H9 (cell line): ENCODE measurements at regions not wholly inside any gene's neighbourhood (a gene's known extent, or its start where the extent isn't known, plus 50 kb on each side); places are given as distances from the start of the nearest gene placed in this dataset.

Experiments
- DNase-seq: peaks from one replicate; pipeline ENCODE4 v3.0.0-alpha.2; 2017
- H2AFZ ChIP-seq: one replicate; pipeline ENCODE4 v1.6.1; 2013; ENCODE audit warnings: mild to moderate bottlenecking, low read length, control low read depth, moderate library complexity
- H2AK5ac ChIP-seq: 2 replicates; pipeline ENCODE4 v1.6.1; 2013; ENCODE audit warnings: low read length, control low read depth, mixed read lengths; ENCODE audit not compliant: insufficient read length
- H2BK120ac ChIP-seq: one replicate; pipeline ENCODE4 v1.6.1; 2013; ENCODE audit warnings: low read depth, mild to moderate bottlenecking, low read length, control low read depth, inconsistent platforms; ENCODE audit not compliant: poor library complexity, severe bottlenecking
- H2BK12ac ChIP-seq: 2 replicates; pipeline ENCODE4 v1.6.1; 2013; ENCODE audit warnings: low read length, control low read depth, mixed read lengths, low read depth; ENCODE audit not compliant: insufficient read length
- H2BK15ac ChIP-seq: 2 replicates; pipeline ENCODE4 v1.6.1; 2013; ENCODE audit warnings: low read depth, low read length, control low read depth
- H2BK20ac ChIP-seq: one replicate; pipeline ENCODE4 v1.6.1; 2013; ENCODE audit warnings: low read depth, mild to moderate bottlenecking, low read length, control low read depth, inconsistent platforms; ENCODE audit not compliant: poor library complexity, severe bottlenecking
- H2BK5ac ChIP-seq: 2 replicates; pipeline ENCODE4 v1.6.1; 2013; ENCODE audit warnings: low read length, control low read depth, mixed read lengths; ENCODE audit not compliant: insufficient read length
- H3K14ac ChIP-seq: 2 replicates; pipeline ENCODE4 v1.6.1; 2013; ENCODE audit warnings: low read length, control low read depth; ENCODE audit not compliant: insufficient read depth
- H3K18ac ChIP-seq: 2 replicates; pipeline ENCODE4 v1.6.1; 2013; ENCODE audit warnings: low read depth, mild to moderate bottlenecking, mixed read lengths, low read length, control low read depth; ENCODE audit not compliant: insufficient read length
- H3K23ac ChIP-seq: 2 replicates; pipeline ENCODE4 v1.6.1; 2013; ENCODE audit warnings: low read length, control low read depth, mixed read lengths, low read depth; ENCODE audit not compliant: insufficient read length
- H3K23me2 ChIP-seq: 2 replicates; pipeline ENCODE4 v1.6.1; 2013; ENCODE audit warnings: low read depth, mild to moderate bottlenecking, mixed read lengths, low read length, control low read depth; ENCODE audit not compliant: insufficient read length, poor library complexity, severe bottlenecking
- H3K27ac ChIP-seq: 2 replicates; pipeline ENCODE4 v1.5.1; 2013; ENCODE audit warnings: low read length, control low read depth, mixed read lengths, low read depth; ENCODE audit not compliant: insufficient read length
- H3K27me3 ChIP-seq: 2 replicates; pipeline ENCODE4 v1.6.1; 2013; ENCODE audit warnings: low read length, control low read depth, inconsistent platforms; ENCODE audit not compliant: insufficient read depth
- H3K4ac ChIP-seq: 2 replicates; pipeline ENCODE4 v1.6.1; 2013; ENCODE audit warnings: low read depth, mild to moderate bottlenecking, control low read depth, inconsistent platforms, low read length, moderate library complexity
- H3K4me1 ChIP-seq: 2 replicates; pipeline ENCODE4 v1.6.1; 2013; ENCODE audit warnings: low read length, control low read depth, inconsistent platforms; ENCODE audit not compliant: insufficient read depth
- H3K4me2 ChIP-seq: 2 replicates; pipeline ENCODE4 v1.6.1; 2013; ENCODE audit warnings: low read length, control low read depth, mixed read lengths; ENCODE audit not compliant: insufficient read length, insufficient read depth
- H3K56ac ChIP-seq: 2 replicates; pipeline ENCODE4 v1.6.1; 2013; ENCODE audit warnings: low read depth, mild to moderate bottlenecking, mixed read lengths, low read length, control low read depth; ENCODE audit not compliant: insufficient read length
- H3K79me1 ChIP-seq: 2 replicates; pipeline ENCODE4 v1.6.1; 2013; ENCODE audit warnings: low read depth, mild to moderate bottlenecking, moderate library complexity, low read length, control low read depth, inconsistent platforms; ENCODE audit not compliant: insufficient read depth, poor library complexity, severe bottlenecking
- H3K79me2 ChIP-seq: 2 replicates; pipeline ENCODE4 v1.6.1; 2013; ENCODE audit warnings: low read length, control low read depth, inconsistent platforms; ENCODE audit not compliant: insufficient read depth
- H3K9ac ChIP-seq: 2 replicates; pipeline ENCODE4 v1.6.1; 2013; ENCODE audit warnings: low read length, control low read depth, mixed read lengths; ENCODE audit not compliant: insufficient read length; ENCODE audit errors: extremely low read depth
- H3K9me3 ChIP-seq: one replicate; pipeline ENCODE4 v1.6.1; 2013; ENCODE audit warnings: low read depth, low read length, inconsistent platforms; ENCODE audit not compliant: control insufficient read depth
- H3T11ph ChIP-seq: one replicate; pipeline ENCODE4 v1.6.1; 2013; ENCODE audit warnings: mild to moderate bottlenecking, low read length, control low read depth, inconsistent platforms
- H4K20me1 ChIP-seq: one replicate; pipeline ENCODE4 v1.6.1; 2013; ENCODE audit not compliant: control insufficient read depth, insufficient read length, insufficient read depth
- H4K5ac ChIP-seq: 2 replicates; pipeline ENCODE4 v1.6.1; 2013; ENCODE audit warnings: low read depth, mild to moderate bottlenecking, mixed read lengths, low read length, control low read depth; ENCODE audit not compliant: insufficient read length
- H4K8ac ChIP-seq: replicated peaks from 2 replicates; pipeline ENCODE4 v1.6.1; 2013; ENCODE audit warnings: low read length, control low read depth, mixed read lengths, low read depth; ENCODE audit not compliant: insufficient read length
- H4K91ac ChIP-seq: 2 replicates; pipeline ENCODE4 v1.6.1; 2013; ENCODE audit warnings: low read depth, mild to moderate bottlenecking, moderate library complexity, mixed read lengths, low read length, control low read depth; ENCODE audit not compliant: insufficient read length
- H3K27ac Mint-ChIP-seq, 3 experiments: 2 replicates in 2 of 3; 3 replicates in 1 of 3; pipeline ENCODE4 v1.8.0; 2020 to 2021; ENCODE audit warnings: mixed read lengths in 3 of 3, mild to moderate bottlenecking in 1 of 3, moderate library complexity in 1 of 3
- H3K27me3 Mint-ChIP-seq: 2 replicates; pipeline ENCODE4 v1.8.0; 2021; ENCODE audit warnings: low read depth, mild to moderate bottlenecking, moderate library complexity, mixed read lengths
- H3K36me3 Mint-ChIP-seq, 3 experiments: 2 replicates in 2 of 3; 3 replicates in 1 of 3; pipeline ENCODE4 v1.8.0; 2020 to 2021; ENCODE audit warnings: low read depth in 3 of 3, mixed read lengths in 3 of 3; ENCODE audit not compliant: insufficient read depth in 1 of 3
- H3K4me1 Mint-ChIP-seq, 2 experiments: 2 replicates each; pipeline ENCODE4 v1.8.0; 2020; ENCODE audit warnings: mixed read lengths in 2 of 2
- H3K4me3 Mint-ChIP-seq, 2 experiments: 2 replicates in 1 of 2; 3 replicates in 1 of 2; pipeline ENCODE4 v1.8.0; 2020 to 2021; ENCODE audit warnings: mild to moderate bottlenecking in 2 of 2, mixed read lengths in 2 of 2, moderate library complexity in 1 of 2
- H3K9me3 Mint-ChIP-seq, 2 experiments: 2 replicates in 1 of 2; 3 replicates in 1 of 2; pipeline ENCODE4 v1.8.0; 2020; ENCODE audit warnings: mild to moderate bottlenecking in 2 of 2, mixed read lengths in 2 of 2, moderate library complexity in 1 of 2
- CTCF ChIP-seq: fragments of 200-600 bp; sonication (generic); conservative IDR thresholded peaks from 3 replicates; pipeline ENCODE4 v1.8.0; 2021; ENCODE audit warnings: antibody characterized with exemption, mild to moderate bottlenecking
- WGBS: extraction: QIAGEN DNeasy Blood & Tissue Kit; methylation state at CpG from one replicate; pipeline ENCODE4 v1.1.7; 2013; ENCODE audit warnings: missing lambda C conversion rate, low lambda C conversion rate, mixed read lengths; ENCODE audit not compliant: insufficient read length; ENCODE audit errors: extremely low coverage; 5-methylcytosine and 5-hydroxymethylcytosine counted together

- H3K56ac ChIP-seq = no peak overlapping the region
- H3K14ac ChIP-seq = peak overlapping the region; percentile 56; the same call in 1 of the 2 replicates
- H3K36me3 Mint-ChIP-seq = no peaks in the 10 kb centered on the region
- H3K9me3 ChIP-seq = no peaks in the 10 kb centered on the region
- no peak overlapping the region for H4K8ac ChIP-seq
- no peak overlapping the region for H3K27ac Mint-ChIP-seq
- H3K79me1 ChIP-seq = no peaks in the 10 kb centered on the region
- no peak overlapping the region for H2AFZ ChIP-seq
- no CpG with 5 or more reads among the region's 15 CpGs for WGBS
- H3K9me3 Mint-ChIP-seq = peaks cover 0 to 1% of the 10 kb centered on the region in 2 experiments; a peak in 1 of 5 replicates
- no peak overlapping the region for H3K9ac ChIP-seq
- DNase-seq = no peak
- no peak overlapping the region for H3K27ac ChIP-seq
- H3T11ph ChIP-seq = no peak overlapping the region
- no peak overlapping the region for H4K91ac ChIP-seq
- H2BK12ac ChIP-seq = no peak overlapping the region
- no peak overlapping the region for H3K4ac ChIP-seq
- peaks cover 27% of the 10 kb centered on the region for H3K27me3 Mint-ChIP-seq
- no peaks in the 10 kb centered on the region; the same call in 1 of the 2 replicates for H3K4me1 ChIP-seq
- no peak overlapping the region for H2BK5ac ChIP-seq
- H2BK15ac ChIP-seq = no peak overlapping the region
- H2BK20ac ChIP-seq = no peak overlapping the region
- no peak overlapping the region for H3K4me2 ChIP-seq
- H4K5ac ChIP-seq = no peak overlapping the region
- peaks cover 30 to 42% of the 10 kb centered on the region in 2 experiments for H3K4me1 Mint-ChIP-seq
- no peak overlapping the region for H2BK120ac ChIP-seq
- no peak overlapping the region for H2AK5ac ChIP-seq
- no peak overlapping the region for H3K23ac ChIP-seq
- no peak overlapping the region for H3K4me3 Mint-ChIP-seq
- no peak overlapping the region for H3K18ac ChIP-seq
- no peak for TF ChIP-seq CTCF
- H4K20me1 ChIP-seq = no peaks in the 10 kb centered on the region
- no peaks in the 10 kb centered on the region for H3K79me2 ChIP-seq
- no peaks in the 10 kb centered on the region; the same call in 1 of the 2 replicates for H3K27me3 ChIP-seq
- H3K23me2 ChIP-seq = peaks cover 14% of the 10 kb centered on the region
Observed at GRCh38 chr9:129462360-129462759, 158.5 kb downstream of the C9orf50 start.
